CD4-positive, alpha-beta memory T cell (primary cell): ENCODE measurements at regions not wholly inside any gene's neighbourhood (a gene's known extent, or its start where the extent isn't known, plus 50 kb on each side); places are given as distances from the start of the nearest gene placed in this dataset.

Experiments
- CTCF ChIA-PET: fragments of 350-600 bp; sonication (Branson Sonifier 250); formaldehyde crosslinking; loops from one replicate; lab custom pipeline; 2021; ENCODE audit warnings: inconsistent platforms; ENCODE audit not compliant: partially characterized antibody; lab: Charles Lee
- POLR2A ChIA-PET: fragments of 350-600 bp; sonication (Branson Sonifier 250); formaldehyde crosslinking; loops from one replicate; lab custom pipeline; 2021; ENCODE audit not compliant: partially characterized antibody; lab: Charles Lee
- DNase-seq, 5 donors: peaks; one replicate each; pipeline versions ENCODE4 v3.0.0 to v3.0.0-alpha.2; 2020 to 2022; ENCODE audit warnings: mixed read lengths in 1 of 5
- H3K27ac ChIP-seq: one replicate; pipeline ENCODE4 v1.7.0; 2013; ENCODE audit warnings: low read depth, low read length
- H3K27me3 ChIP-seq: 2 replicates; pipeline ENCODE4 v1.7.0; 2013; ENCODE audit warnings: mild to moderate bottlenecking, low read length, moderate library complexity; ENCODE audit not compliant: insufficient read depth
- H3K36me3 ChIP-seq: 2 replicates; pipeline ENCODE4 v1.7.0; 2013; ENCODE audit warnings: mild to moderate bottlenecking, low read length, moderate library complexity; ENCODE audit not compliant: insufficient read depth
- H3K4me1 ChIP-seq: 2 replicates; pipeline ENCODE4 v1.7.0; 2013; ENCODE audit warnings: mild to moderate bottlenecking, low read length, moderate library complexity; ENCODE audit not compliant: insufficient read depth
- H3K4me3 ChIP-seq, 2 donors: one replicate each; pipeline ENCODE4 v1.7.0; 2013; ENCODE audit warnings: low read length in 2 of 2, mild to moderate bottlenecking in 1 of 2
- H3K9me3 ChIP-seq, 2 donors: one replicate each; pipeline ENCODE4 v1.7.0; 2013; ENCODE audit warnings: low read length in 2 of 2, control low read depth in 1 of 2; ENCODE audit not compliant: control insufficient read depth in 1 of 2
- H3K27ac Mint-ChIP-seq, 7 donors: one replicate each; pipeline ENCODE4 v1.8.0; 2020 to 2021; ENCODE audit warnings: mixed read lengths in 7 of 7, mild to moderate bottlenecking in 6 of 7, inconsistent platforms in 3 of 7, moderate library complexity in 3 of 7
- H3K27me3 Mint-ChIP-seq, 2 donors: one replicate each; pipeline ENCODE4 v1.8.0; 2020 to 2021; ENCODE audit warnings: mixed read lengths in 2 of 2
- H3K36me3 Mint-ChIP-seq, 2 donors: one replicate each; pipeline ENCODE4 v1.8.0; 2020 to 2021; ENCODE audit warnings: mixed read lengths in 2 of 2, inconsistent platforms in 1 of 2, mild to moderate bottlenecking in 1 of 2
- H3K4me1 Mint-ChIP-seq, 4 donors: one replicate each; pipeline ENCODE4 v1.8.0; 2020 to 2021; ENCODE audit warnings: mixed read lengths in 4 of 4, mild to moderate bottlenecking in 1 of 4
- H3K4me3 Mint-ChIP-seq, 8 donors: one replicate each; pipeline ENCODE4 v1.8.0; 2020 to 2021; ENCODE audit warnings: mixed read lengths in 8 of 8, mild to moderate bottlenecking in 7 of 8, moderate library complexity in 6 of 8, inconsistent platforms in 3 of 8
- H3K9me3 Mint-ChIP-seq, 8 donors: one replicate each; pipeline ENCODE4 v1.8.0; 2020 to 2021; ENCODE audit warnings: mixed read lengths in 8 of 8, mild to moderate bottlenecking in 5 of 8, inconsistent platforms in 3 of 8, moderate library complexity in 1 of 8
- intact Hi-C: fragments of 100-400 bp; cut with micrococcal nuclease; formaldehyde crosslinking; loops from one replicate; pipeline ENCODE4 v1.15.1; 2023

DNA sequence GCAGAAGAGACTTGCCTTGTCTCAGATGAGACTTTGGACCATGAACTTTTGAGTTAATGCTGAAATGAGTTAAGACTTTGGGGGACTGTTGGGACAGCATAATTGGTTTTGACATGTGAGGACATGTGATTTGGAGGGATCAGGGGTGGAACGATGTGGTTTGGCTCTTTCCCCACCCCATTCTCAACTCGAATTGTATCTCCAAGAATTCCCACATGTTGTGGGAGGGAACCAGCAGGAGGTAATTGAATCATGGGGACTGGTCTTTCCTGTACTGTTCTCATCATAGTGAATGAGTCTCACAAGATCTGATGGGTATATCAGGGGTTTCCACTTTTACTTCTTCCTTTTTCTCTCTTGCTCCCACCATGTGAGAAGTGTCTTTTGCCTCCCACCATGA is 229.7 kb upstream of the KCND2 start:
- Histone ChIP-seq H3K27me3 (no peaks in the 10 kb centered on the region), H3K4me3 (no peak overlapping the region), H3K27ac (no peak overlapping the region), H3K9me3 (no peaks in the 10 kb centered on the region), H3K36me3 (no peaks in the 10 kb centered on the region), H3K4me1 (no peaks in the 10 kb centered on the region)
- intact Hi-C loops, result no loop called here
- no peaks in the 10 kb centered on the region for H3K4me1 Mint-ChIP-seq
- H3K27ac Mint-ChIP-seq, result no peak overlapping the region
- no peaks in the 10 kb centered on the region for H3K27me3 Mint-ChIP-seq
- DNase-seq, result no peak
- peaks cover 3 to 21% (median 11%) of the 10 kb centered on the region in 8 donors for H3K9me3 Mint-ChIP-seq
- no peak overlapping the region for H3K4me3 Mint-ChIP-seq
- ChIA-PET POLR2A (no interaction called here), CTCF (no interaction called here)
- H3K36me3 Mint-ChIP-seq, result no peaks in the 10 kb centered on the region

DNA sequence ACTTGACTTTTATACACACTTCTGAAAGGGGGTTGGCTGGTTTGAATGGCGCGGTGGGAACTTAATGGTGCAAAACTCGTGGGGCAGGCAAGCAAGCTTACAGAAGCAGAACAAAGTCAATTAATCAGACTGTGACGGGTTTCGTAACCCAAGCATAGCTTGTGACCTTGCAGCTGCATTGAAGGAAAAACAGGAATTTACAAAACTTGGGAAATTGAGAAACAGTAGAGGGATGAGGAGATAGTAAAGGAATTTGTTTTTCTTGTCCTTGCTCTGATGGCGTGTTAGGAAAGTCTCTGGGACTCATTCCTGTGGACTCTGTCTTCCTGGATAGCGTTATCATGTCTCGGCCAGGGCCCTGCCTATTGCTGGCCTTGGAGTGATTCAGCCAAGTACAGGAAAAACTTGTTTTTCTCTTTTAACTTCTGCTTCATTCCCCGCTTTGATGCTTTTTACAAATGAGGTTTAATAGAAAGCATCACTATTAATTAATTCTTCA is 220.0 kb upstream of the KCND2 start:
- Mint-ChIP-seq H3K27me3 (no peaks in the 10 kb centered on the region), H3K4me1 (no peaks in the 10 kb centered on the region), H3K27ac (no peak overlapping the region), H3K9me3 (peaks cover 0 to 9% (median 2%) of the 10 kb centered on the region in 8 donors), H3K36me3 (no peaks in the 10 kb centered on the region), H3K4me3 (no peak overlapping the region)
- Histone ChIP-seq H3K27ac (no peak overlapping the region), H3K27me3 (no peaks in the 10 kb centered on the region), H3K4me1 (no peaks in the 10 kb centered on the region), H3K9me3 (no peaks in the 10 kb centered on the region), H3K4me3 (no peak overlapping the region), H3K36me3 (no peaks in the 10 kb centered on the region)
- intact Hi-C loops, result no loop called here
- ChIA-PET CTCF (no interaction called here), POLR2A (no interaction called here)
- no peak for DNase-seq

DNA sequence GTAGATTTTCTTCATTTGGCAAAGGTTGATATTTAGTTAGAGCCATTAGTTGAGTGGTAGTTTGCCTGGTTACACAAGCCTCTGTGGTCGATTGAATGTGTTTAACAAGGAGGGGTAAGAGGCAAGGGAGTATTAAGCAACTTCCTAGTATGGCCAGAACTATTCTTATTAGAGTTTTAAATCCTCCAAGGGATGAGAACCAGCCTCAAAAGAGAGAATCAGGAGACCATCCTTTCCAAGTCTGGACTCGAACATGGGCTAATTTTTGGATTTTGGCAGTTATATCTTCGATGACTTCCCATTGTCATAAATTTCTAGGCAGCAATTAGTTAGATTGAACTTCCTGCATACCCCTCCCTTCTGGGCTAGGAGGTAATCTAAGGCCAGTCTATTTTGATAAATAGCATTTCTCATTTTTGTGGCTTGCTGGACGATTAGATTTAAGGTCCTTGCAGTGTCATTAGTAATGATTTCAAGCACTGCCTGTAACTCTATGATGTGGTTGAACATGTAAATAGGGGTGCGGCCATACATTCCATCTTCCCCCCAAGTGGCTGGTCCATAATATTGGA is 219.5 kb upstream of the KCND2 start:
- H3K4me1 Mint-ChIP-seq, result no peaks in the 10 kb centered on the region
- Histone ChIP-seq H3K27ac (no peak overlapping the region), H3K9me3 (no peaks in the 10 kb centered on the region), H3K27me3 (no peaks in the 10 kb centered on the region), H3K36me3 (no peaks in the 10 kb centered on the region), H3K4me1 (no peaks in the 10 kb centered on the region), H3K4me3 (no peak overlapping the region)
- H3K27me3 Mint-ChIP-seq, result no peaks in the 10 kb centered on the region
- H3K27ac Mint-ChIP-seq, result no peak overlapping the region
- CTCF ChIA-PET, result no interaction called here
- H3K9me3 Mint-ChIP-seq, result peaks cover 0 to 12% (median 2%) of the 10 kb centered on the region in 8 donors
- H3K4me3 Mint-ChIP-seq, result no peak overlapping the region
- no peak for DNase-seq
- no peaks in the 10 kb centered on the region for H3K36me3 Mint-ChIP-seq
- intact Hi-C loops, result no loop called here
- POLR2A ChIA-PET, result no interaction called here

DNA sequence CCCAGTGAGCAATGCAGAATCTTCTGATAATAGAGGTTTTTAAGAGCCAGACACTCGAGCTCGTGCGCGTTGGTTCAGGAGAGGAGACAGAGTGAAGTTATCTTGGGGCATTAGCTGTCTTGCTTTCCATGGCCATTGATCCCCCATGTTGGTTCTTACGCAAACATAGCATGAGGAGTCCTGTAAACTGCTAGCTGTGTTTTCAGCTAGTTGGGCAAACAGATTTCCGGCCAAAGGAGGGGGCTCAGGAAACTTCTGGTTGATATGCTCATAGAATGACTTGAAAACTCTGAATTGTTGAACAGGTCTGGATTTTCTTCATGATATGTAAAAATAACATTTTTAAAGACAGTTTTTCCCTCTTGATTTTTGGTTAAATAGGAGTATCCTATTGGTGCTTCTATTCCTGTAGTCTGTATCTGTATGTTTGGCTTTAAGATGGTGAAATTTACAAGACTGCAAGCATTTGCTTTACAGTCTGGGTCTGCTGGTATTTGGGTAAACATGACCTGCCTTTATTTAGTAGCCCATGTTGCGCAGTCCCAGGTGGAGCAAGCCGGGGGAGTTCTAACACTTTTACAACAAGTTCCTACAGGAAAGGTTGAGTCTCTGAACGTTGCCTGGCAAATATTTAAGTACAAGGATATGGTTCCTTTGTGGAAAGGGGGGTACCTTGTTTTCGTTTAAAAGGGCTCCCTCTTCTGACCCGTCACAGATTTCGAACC is 218.4 kb upstream of the KCND2 start:
- no peak overlapping the region for H3K4me3 ChIP-seq
- no peaks in the 10 kb centered on the region for H3K36me3 ChIP-seq
- DNase-seq, result no peak
- Mint-ChIP-seq H3K27me3 (no peaks in the 10 kb centered on the region), H3K4me3 (no peak overlapping the region), H3K36me3 (no peaks in the 10 kb centered on the region), H3K4me1 (no peaks in the 10 kb centered on the region), H3K9me3 (peaks cover 0 to 16% (median 5%) of the 10 kb centered on the region in 8 donors), H3K27ac (no peak overlapping the region)
- POLR2A ChIA-PET, result no interaction called here
- CTCF ChIA-PET, result no interaction called here
- no peaks in the 10 kb centered on the region for H3K9me3 ChIP-seq
- no peaks in the 10 kb centered on the region for H3K27me3 ChIP-seq
- intact Hi-C loops, result no loop called here
- H3K4me1 ChIP-seq, result no peaks in the 10 kb centered on the region
- no peak overlapping the region for H3K27ac ChIP-seq

DNA sequence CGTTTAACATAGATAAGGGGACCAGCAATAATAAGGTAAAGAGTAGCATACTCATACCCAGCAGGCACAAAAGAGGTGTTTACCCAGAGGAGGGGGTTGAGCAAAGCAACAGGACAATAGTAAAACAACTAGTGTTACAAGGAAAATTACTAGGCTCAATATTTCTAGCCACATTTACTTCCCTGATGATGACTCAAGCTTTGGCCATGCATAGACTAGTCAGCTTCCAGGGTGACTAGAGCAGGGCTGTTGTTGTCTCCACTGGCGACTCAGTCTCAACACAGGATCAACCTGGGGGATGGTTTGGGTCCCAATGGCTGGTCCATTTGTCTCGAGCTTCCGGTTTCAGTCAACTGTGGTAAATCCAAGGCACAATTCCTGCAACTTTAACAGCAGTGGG is 217.7 kb upstream of the KCND2 start:
- H3K27ac Mint-ChIP-seq, result no peak overlapping the region
- H3K36me3 ChIP-seq, result no peaks in the 10 kb centered on the region
- no peaks in the 10 kb centered on the region for H3K36me3 Mint-ChIP-seq
- H3K9me3 ChIP-seq, result no peaks in the 10 kb centered on the region
- ChIA-PET POLR2A (no interaction called here), CTCF (no interaction called here)
- H3K27me3 Mint-ChIP-seq, result no peaks in the 10 kb centered on the region
- no peak overlapping the region for H3K4me3 Mint-ChIP-seq
- H3K9me3 Mint-ChIP-seq, result peaks cover 0 to 16% (median 6%) of the 10 kb centered on the region in 8 donors
- no peak for DNase-seq
- intact Hi-C loops, result no loop called here
- H3K27me3 ChIP-seq, result no peaks in the 10 kb centered on the region
- no peaks in the 10 kb centered on the region for H3K4me1 Mint-ChIP-seq
- H3K27ac ChIP-seq, result no peak overlapping the region
- H3K4me1 ChIP-seq, result no peaks in the 10 kb centered on the region
- H3K4me3 ChIP-seq, result no peak overlapping the region

DNA sequence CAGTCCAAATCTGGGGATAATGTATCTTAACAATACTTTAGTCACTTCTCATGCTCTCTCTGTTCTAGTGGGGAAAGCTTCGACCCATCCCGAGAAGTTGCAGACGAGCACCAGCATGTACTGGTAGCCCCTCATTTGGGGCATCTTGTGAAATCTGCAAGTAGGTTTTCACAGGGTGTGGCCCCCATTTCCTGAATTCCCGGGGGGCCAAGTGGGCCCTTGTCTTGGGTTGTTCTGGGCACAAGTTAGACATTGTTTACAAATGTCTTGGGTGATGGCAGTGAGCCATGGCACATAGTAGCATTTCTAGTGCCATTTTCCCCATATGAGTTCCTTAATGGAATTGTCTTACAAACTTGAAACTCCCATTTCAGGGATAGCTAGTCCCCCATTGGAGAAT is 216.7 kb upstream of the KCND2 start:
- no peak overlapping the region for H3K4me3 ChIP-seq
- CTCF ChIA-PET, result no interaction called here
- Mint-ChIP-seq H3K4me3 (no peak overlapping the region), H3K36me3 (no peaks in the 10 kb centered on the region), H3K9me3 (peaks cover 0 to 16% (median 7%) of the 10 kb centered on the region in 8 donors), H3K4me1 (no peaks in the 10 kb centered on the region), H3K27me3 (no peaks in the 10 kb centered on the region), H3K27ac (no peak overlapping the region)
- no peaks in the 10 kb centered on the region for H3K9me3 ChIP-seq
- intact Hi-C loops, result no loop called here
- no peaks in the 10 kb centered on the region for H3K27me3 ChIP-seq
- H3K27ac ChIP-seq, result no peak overlapping the region
- no peaks in the 10 kb centered on the region for H3K36me3 ChIP-seq
- no peak for DNase-seq
- no peaks in the 10 kb centered on the region for H3K4me1 ChIP-seq
- POLR2A ChIA-PET, result no interaction called here

DNA sequence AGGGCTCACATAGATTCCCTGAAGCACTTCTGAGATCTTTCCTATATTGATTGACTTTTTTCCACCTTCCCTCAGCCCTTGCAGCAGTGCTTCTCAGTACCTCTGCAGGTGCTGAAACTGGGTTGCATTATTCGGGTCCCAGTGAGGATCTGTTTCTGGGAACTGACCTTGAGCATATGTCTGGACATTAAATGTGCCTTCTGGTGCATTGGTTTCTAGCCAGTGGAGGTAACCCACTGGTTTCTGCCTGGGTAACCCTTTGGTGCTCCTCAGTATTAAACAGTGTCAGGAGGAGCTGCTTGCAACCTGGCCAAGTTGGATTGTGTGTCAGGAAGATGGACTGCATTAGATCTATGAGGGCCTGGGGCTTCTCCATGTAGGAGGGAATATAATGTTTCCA is 213.3 kb upstream of the KCND2 start:
- H3K4me3 Mint-ChIP-seq, result no peak overlapping the region
- intact Hi-C loops, result no loop called here
- Histone ChIP-seq H3K36me3 (no peaks in the 10 kb centered on the region), H3K9me3 (no peaks in the 10 kb centered on the region), H3K27me3 (no peaks in the 10 kb centered on the region), H3K4me3 (no peak overlapping the region), H3K27ac (no peak overlapping the region), H3K4me1 (no peaks in the 10 kb centered on the region)
- ChIA-PET CTCF (no interaction called here), POLR2A (no interaction called here)
- no peak overlapping the region for H3K27ac Mint-ChIP-seq
- no peak for DNase-seq
- no peaks in the 10 kb centered on the region for H3K4me1 Mint-ChIP-seq
- H3K9me3 Mint-ChIP-seq, result peaks cover 0 to 16% (median 7%) of the 10 kb centered on the region in 8 donors
- H3K36me3 Mint-ChIP-seq, result no peaks in the 10 kb centered on the region
- no peaks in the 10 kb centered on the region for H3K27me3 Mint-ChIP-seq
